ENCODE measurements at regions not wholly inside any gene's neighbourhood (a gene's known extent, or its start where the extent isn't known, plus 50 kb on each side); places are given as distances from the start of the nearest gene placed in this dataset.

DNA sequence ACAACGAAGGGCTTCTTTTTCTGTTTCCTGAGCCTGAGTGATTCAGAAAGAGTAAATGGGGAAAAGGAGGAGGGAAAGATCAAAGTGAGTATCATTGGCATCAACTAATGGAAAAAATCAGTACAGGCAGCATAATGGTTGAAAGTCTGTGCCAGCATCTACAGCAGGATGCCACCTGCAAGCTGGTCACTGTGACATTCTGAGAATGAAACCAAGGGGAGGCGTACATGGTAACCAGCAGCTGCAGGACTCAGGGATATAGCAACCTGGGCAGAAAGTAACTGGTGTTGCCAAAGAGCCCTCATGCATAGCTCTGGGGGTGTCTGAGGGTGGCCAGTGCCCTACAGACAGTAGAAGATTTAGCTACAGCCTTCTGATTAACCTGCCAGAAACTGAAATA lies 305.9 kb downstream of the BRINP2 start:
- BruUV-seq (replicated peaks), result no TSS peak
- no peaks in the 10 kb centered on the region for H3K4me1 ChIP-seq (ENCODE audit: control insufficient read depth, insufficient read depth, low read length)
- in situ Hi-C loops (cut with HindIII; ENCODE audit: low pct_unique_long_range_greater_than_20kb, low sequenced_read_pairs) (no loop called here), intact Hi-C loops (cut with micrococcal nuclease; ENCODE audit: unreplicated experiment) (no loop called here)
- H3K4me3 ChIP-seq (ENCODE audit: low read depth in 2 of 2, low read length in 2 of 2), result no peak overlapping the region
- no peaks in the 10 kb centered on the region for H3K9me3 ChIP-seq (ENCODE audit: control insufficient read depth, insufficient read depth, low read depth, low read length)
- TF ChIP-seq TCF7L2 (IDR thresholded peaks at IDR 0.05; ENCODE audit: low read depth, low read length) (no peak), SIN3A (IDR thresholded peaks at IDR 0.05; ENCODE audit: borderline replicate concordance, insufficient read depth, low read depth, low read length) (no peak)
- TF ChIP-seq, protein P1, sequence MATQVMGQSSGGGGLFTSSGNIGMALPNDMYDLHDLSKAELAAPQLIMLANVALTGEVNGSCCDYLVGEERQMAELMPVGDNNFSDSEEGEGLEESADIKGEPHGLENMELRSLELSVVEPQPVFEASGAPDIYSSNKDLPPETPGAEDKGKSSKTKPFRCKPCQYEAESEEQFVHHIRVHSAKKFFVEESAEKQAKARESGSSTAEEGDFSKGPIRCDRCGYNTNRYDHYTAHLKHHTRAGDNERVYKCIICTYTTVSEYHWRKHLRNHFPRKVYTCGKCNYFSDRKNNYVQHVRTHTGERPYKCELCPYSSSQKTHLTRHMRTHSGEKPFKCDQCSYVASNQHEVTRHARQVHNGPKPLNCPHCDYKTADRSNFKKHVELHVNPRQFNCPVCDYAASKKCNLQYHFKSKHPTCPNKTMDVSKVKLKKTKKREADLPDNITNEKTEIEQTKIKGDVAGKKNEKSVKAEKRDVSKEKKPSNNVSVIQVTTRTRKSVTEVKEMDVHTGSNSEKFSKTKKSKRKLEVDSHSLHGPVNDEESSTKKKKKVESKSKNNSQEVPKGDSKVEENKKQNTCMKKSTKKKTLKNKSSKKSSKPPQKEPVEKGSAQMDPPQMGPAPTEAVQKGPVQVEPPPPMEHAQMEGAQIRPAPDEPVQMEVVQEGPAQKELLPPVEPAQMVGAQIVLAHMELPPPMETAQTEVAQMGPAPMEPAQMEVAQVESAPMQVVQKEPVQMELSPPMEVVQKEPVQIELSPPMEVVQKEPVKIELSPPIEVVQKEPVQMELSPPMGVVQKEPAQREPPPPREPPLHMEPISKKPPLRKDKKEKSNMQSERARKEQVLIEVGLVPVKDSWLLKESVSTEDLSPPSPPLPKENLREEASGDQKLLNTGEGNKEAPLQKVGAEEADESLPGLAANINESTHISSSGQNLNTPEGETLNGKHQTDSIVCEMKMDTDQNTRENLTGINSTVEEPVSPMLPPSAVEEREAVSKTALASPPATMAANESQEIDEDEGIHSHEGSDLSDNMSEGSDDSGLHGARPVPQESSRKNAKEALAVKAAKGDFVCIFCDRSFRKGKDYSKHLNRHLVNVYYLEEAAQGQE (IDR thresholded peaks at IDR 0.05; ENCODE audit: insufficient read depth in 1 of 2, low read depth in 2 of 2, low read length in 1 of 2), result no peak
- TF ChIP-seq, protein P2, sequence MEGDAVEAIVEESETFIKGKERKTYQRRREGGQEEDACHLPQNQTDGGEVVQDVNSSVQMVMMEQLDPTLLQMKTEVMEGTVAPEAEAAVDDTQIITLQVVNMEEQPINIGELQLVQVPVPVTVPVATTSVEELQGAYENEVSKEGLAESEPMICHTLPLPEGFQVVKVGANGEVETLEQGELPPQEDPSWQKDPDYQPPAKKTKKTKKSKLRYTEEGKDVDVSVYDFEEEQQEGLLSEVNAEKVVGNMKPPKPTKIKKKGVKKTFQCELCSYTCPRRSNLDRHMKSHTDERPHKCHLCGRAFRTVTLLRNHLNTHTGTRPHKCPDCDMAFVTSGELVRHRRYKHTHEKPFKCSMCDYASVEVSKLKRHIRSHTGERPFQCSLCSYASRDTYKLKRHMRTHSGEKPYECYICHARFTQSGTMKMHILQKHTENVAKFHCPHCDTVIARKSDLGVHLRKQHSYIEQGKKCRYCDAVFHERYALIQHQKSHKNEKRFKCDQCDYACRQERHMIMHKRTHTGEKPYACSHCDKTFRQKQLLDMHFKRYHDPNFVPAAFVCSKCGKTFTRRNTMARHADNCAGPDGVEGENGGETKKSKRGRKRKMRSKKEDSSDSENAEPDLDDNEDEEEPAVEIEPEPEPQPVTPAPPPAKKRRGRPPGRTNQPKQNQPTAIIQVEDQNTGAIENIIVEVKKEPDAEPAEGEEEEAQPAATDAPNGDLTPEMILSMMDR (IDR thresholded peaks at IDR 0.05), result no peak
- ChIA-PET POLR2A (no interaction called here), CTCF (no interaction called here)
- DNase-seq (ENCODE audit: low read depth, low spot score) (no peak), ATAC-seq (no peak)
- H3K27me3 ChIP-seq (ENCODE audit: control insufficient read depth, insufficient read depth, low read length), result 0 out of 2 replicates have a peak, but pooled peaks cover 2% of the 10 kb centered on the region
- H3K36me3 ChIP-seq (ENCODE audit: control insufficient read depth, insufficient read depth, low read length), result no peaks in the 10 kb centered on the region
- no peak overlapping the region for H3K27ac ChIP-seq (ENCODE audit: low read length)

DNA sequence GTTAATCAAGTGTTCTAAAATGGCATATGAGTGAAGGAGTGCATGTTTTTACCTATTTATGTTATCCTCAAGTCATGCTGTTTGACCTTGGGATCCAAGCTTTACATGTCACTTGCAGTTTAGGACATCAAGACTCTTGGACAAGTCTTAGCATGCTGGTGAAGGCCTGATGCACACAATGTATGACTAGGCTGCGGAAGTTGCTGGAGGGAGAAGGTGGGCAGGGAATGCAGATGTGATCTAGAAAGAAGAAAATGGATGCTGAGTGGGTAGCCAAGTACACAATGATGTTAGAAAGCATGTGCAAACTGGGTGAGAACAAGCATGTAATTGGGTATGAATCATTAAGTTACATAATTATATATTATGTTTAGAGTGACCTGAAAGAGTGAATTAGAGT lies 301.8 kb downstream of the BRINP2 start:
- Histone ChIP-seq H3K4me3 (ENCODE audit: low read depth in 2 of 2, low read length in 2 of 2) (no peak overlapping the region), H3K9me3 (ENCODE audit: control insufficient read depth, insufficient read depth, low read depth, low read length) (no peaks in the 10 kb centered on the region), H3K4me1 (ENCODE audit: control insufficient read depth, insufficient read depth, low read length) (no peaks in the 10 kb centered on the region), H3K27me3 (ENCODE audit: control insufficient read depth, insufficient read depth, low read length) (no peaks in the 10 kb centered on the region), H3K27ac (ENCODE audit: low read length) (no peak overlapping the region), H3K36me3 (ENCODE audit: control insufficient read depth, insufficient read depth, low read length) (no peaks in the 10 kb centered on the region)
- CTCF ChIA-PET, result no interaction called here
- POLR2A ChIA-PET, result interaction anchor here (0.5 kb wide), 1 partner anchor 892 kb away, joined by 3 read pairs; no protein-coding TSS in a partner anchor
- in situ Hi-C loops (cut with HindIII; ENCODE audit: low pct_unique_long_range_greater_than_20kb, low sequenced_read_pairs) (no loop called here), intact Hi-C loops (cut with micrococcal nuclease; ENCODE audit: unreplicated experiment) (no loop called here)
- ATAC-seq, result no peak
- DNase-seq (ENCODE audit: low read depth, low spot score), result no peak
- no peak for TF ChIP-seq TCF7L2 (IDR thresholded peaks at IDR 0.05; ENCODE audit: low read depth, low read length)
- TF ChIP-seq, protein P1 (IDR thresholded peaks at IDR 0.05; ENCODE audit: insufficient read depth in 1 of 2, low read depth in 2 of 2, low read length in 1 of 2), result no peak
- no peak for TF ChIP-seq POLR2AphosphoS5 (IDR thresholded peaks at IDR 0.05; ENCODE audit: low read depth, low read length)
- TF ChIP-seq, protein P2 (IDR thresholded peaks at IDR 0.05), result no peak
- TF ChIP-seq SIN3A (IDR thresholded peaks at IDR 0.05; ENCODE audit: borderline replicate concordance, insufficient read depth, low read depth, low read length), result no peak
- BruUV-seq (replicated peaks), result no TSS peak

Data from Panc1 (cell line).